ENCODE measurements at regions not wholly inside any gene's neighbourhood (a gene's known extent, or its start where the extent isn't known, plus 50 kb on each side); places are given as distances from the start of the nearest gene placed in this dataset.
"Not testable (repeated sequence)": the region's sequence is repeated elsewhere in the genome, so short reads cannot be mapped to it uniquely, and the experiment has no call there.

- DNase-seq (ENCODE audit: low spot score) = no peak
Measured at GRCh38 chr18:47411159-47411558, 159.7 kb upstream of the SKOR2 start.

GRCh38 chr18:47410139-47410538, 158.7 kb upstream of the SKOR2 start:
- DNase-seq (ENCODE audit: low spot score) = no peak

- DNase-seq (ENCODE audit: low spot score) = no peak
Measured at GRCh38 chr18:47409519-47409918, 158.1 kb upstream of the SKOR2 start.

- no peak for DNase-seq (ENCODE audit: low spot score)
Measured at GRCh38 chr18:47407736-47408135, 156.3 kb upstream of the SKOR2 start.

- no peak for DNase-seq (ENCODE audit: low spot score)
Measured at GRCh38 chr18:47404845-47405244, 153.4 kb upstream of the SKOR2 start.

- no peak for DNase-seq (ENCODE audit: low spot score)
Measured at GRCh38 chr18:47403949-47404348, 152.5 kb upstream of the SKOR2 start.

GRCh38 chr18:47403317-47403716, 151.9 kb upstream of the SKOR2 start:
- no peak for DNase-seq (ENCODE audit: low spot score)

GRCh38 chr18:47399475-47399874, 148.0 kb upstream of the SKOR2 start:
- DNase-seq (ENCODE audit: low spot score) = no peak

- no peak for DNase-seq (ENCODE audit: low spot score)
Measured at GRCh38 chr18:47397671-47398319, 146.3 kb upstream of the SKOR2 start.

GRCh38 chr18:47391665-47392064, 140.2 kb upstream of the SKOR2 start:
- no peak for DNase-seq (ENCODE audit: low spot score)

- DNase-seq (ENCODE audit: low spot score) = no peak
Measured at GRCh38 chr18:47390410-47391024, 139.1 kb upstream of the SKOR2 start.

- no peak for DNase-seq (ENCODE audit: low spot score)
Measured at GRCh38 chr18:47389210-47389609, 137.8 kb upstream of the SKOR2 start.

- no peak for DNase-seq (ENCODE audit: low spot score)
Measured at GRCh38 chr18:47387864-47388263, 136.4 kb upstream of the SKOR2 start.

- DNase-seq (ENCODE audit: low spot score) = no peak
Measured at GRCh38 chr18:47383729-47384128, 132.3 kb upstream of the SKOR2 start.

- no peak for DNase-seq (ENCODE audit: low spot score)
Measured at GRCh38 chr18:47381975-47382570, 130.6 kb upstream of the SKOR2 start.

GRCh38 chr18:47380153-47380552, 128.7 kb upstream of the SKOR2 start:
- no peak for DNase-seq (ENCODE audit: low spot score)

- DNase-seq (ENCODE audit: low spot score) = no peak
Measured at GRCh38 chr18:47373465-47373864, 122.0 kb upstream of the SKOR2 start.

- no peak for DNase-seq (ENCODE audit: low spot score)
Measured at GRCh38 chr18:47370052-47370451, 118.6 kb upstream of the SKOR2 start.

- not testable (repeated sequence) for DNase-seq (ENCODE audit: low spot score)
Measured at GRCh38 chr18:47354061-47354460, 102.6 kb upstream of the SKOR2 start.

- no peak for DNase-seq (ENCODE audit: low spot score)
Measured at GRCh38 chr18:47346016-47346415, 94.6 kb upstream of the SKOR2 start.

- DNase-seq (ENCODE audit: low spot score) = no peak
Measured at GRCh38 chr18:47345291-47345690, 93.8 kb upstream of the SKOR2 start.

GRCh38 chr18:47343291-47343690, 91.8 kb upstream of the SKOR2 start:
- DNase-seq (ENCODE audit: low spot score) = no peak

GRCh38 chr18:47342566-47342965, 91.1 kb upstream of the SKOR2 start:
- no peak for DNase-seq (ENCODE audit: low spot score)

- DNase-seq (ENCODE audit: low spot score) = no peak
Measured at GRCh38 chr18:47341678-47342077, 90.2 kb upstream of the SKOR2 start.
